ENCODE measurements at regions not wholly inside any gene's neighbourhood (a gene's known extent, or its start where the extent isn't known, plus 50 kb on each side); places are given as distances from the start of the nearest gene placed in this dataset.

DNA sequence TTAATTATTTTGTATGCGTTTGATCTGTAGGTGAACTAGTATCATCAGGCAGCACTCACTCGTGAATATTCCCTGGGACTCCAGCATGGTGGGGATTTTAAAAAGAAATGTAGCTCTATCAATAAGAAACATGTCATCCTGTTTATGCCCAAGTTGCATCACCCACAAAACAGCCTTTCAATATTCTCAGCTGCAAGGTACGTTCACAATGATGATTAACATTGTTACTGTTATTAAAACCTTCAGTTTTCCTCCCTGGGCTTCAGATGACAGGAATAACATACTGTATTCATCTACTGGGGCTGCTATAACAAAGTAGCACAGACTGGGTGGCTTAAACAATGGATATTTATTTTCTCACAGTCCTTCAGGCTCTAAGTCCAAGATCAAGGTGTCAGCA is 87.9 kb upstream of the KLHL29 start:
- H3K9me3 ChIP-seq (ENCODE audit: insufficient read depth, low read length, severe bottlenecking), result no peaks in the 10 kb centered on the region
- H3K4me1 ChIP-seq (ENCODE audit: insufficient read depth, low read length), result no peaks in the 10 kb centered on the region
- no peaks in the 10 kb centered on the region for H3K36me3 ChIP-seq (ENCODE audit: insufficient read depth, low read length)
- H4K20me1 ChIP-seq (ENCODE audit: insufficient read depth, low read length), result no peaks in the 10 kb centered on the region
- no peak overlapping the region for H3K4me3 ChIP-seq (ENCODE audit: low read depth in 1 of 2, low read length in 2 of 2)
- H2AFZ ChIP-seq (ENCODE audit: low read depth, low read length), result no peak overlapping the region
- ATAC-seq (ENCODE audit: insufficient read depth, low read depth) (no peak), DNase-seq (no peak)
- H3K27me3 ChIP-seq (ENCODE audit: insufficient read depth, low read length, poor library complexity), result peaks cover 3% of the 10 kb centered on the region
- no peaks in the 10 kb centered on the region for H3K79me2 ChIP-seq (ENCODE audit: insufficient read depth, low read length)
- H3K27ac ChIP-seq (ENCODE audit: low read length), result no peak overlapping the region
- TF ChIP-seq EZH2 (IDR thresholded peaks at IDR 0.05; ENCODE audit: borderline replicate concordance, low read depth, low read length, severe bottlenecking) (no peak), CTCF (IDR thresholded peaks at IDR 0.05; ENCODE audit: borderline replicate concordance, extremely low read depth, low read length, poor library complexity, severe bottlenecking) (no peak)
- no peak overlapping the region for H3K4me2 ChIP-seq (ENCODE audit: insufficient read depth, low read length)
- H3K9ac ChIP-seq (ENCODE audit: low read depth, low read length), result no peak overlapping the region

DNA sequence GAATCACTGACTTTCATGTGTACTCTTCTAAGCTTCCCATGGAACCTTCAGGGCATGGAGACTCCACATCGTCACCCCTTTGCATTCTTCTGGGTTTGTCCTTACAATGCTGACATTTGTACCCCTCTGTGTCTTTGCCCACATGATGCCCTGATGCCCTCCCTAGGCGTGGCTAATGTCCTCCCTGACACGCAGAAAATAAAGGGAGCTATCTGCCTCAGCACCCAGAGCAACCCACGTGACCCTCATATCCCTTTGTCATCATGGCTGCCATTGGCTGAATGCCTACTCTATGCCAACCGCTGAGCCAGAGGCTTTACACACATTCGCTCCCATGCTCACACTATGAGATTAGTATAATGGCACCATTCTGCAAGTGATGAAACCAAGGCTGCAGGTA is 86.4 kb upstream of the KLHL29 start:
- no peaks in the 10 kb centered on the region for H3K36me3 ChIP-seq (ENCODE audit: insufficient read depth, low read length)
- ATAC-seq (ENCODE audit: insufficient read depth, low read depth) (no peak), DNase-seq (no peak)
- H3K4me2 ChIP-seq (ENCODE audit: insufficient read depth, low read length), result no peak overlapping the region
- peaks cover 3% of the 10 kb centered on the region for H3K27me3 ChIP-seq (ENCODE audit: insufficient read depth, low read length, poor library complexity)
- no peak overlapping the region for H3K4me3 ChIP-seq (ENCODE audit: low read depth in 1 of 2, low read length in 2 of 2)
- no peaks in the 10 kb centered on the region for H3K9me3 ChIP-seq (ENCODE audit: insufficient read depth, low read length, severe bottlenecking)
- no peaks in the 10 kb centered on the region for H3K4me1 ChIP-seq (ENCODE audit: insufficient read depth, low read length)
- no peak for TF ChIP-seq EZH2 (IDR thresholded peaks at IDR 0.05; ENCODE audit: borderline replicate concordance, low read depth, low read length, severe bottlenecking)
- no peak for TF ChIP-seq CTCF (IDR thresholded peaks at IDR 0.05; ENCODE audit: borderline replicate concordance, extremely low read depth, low read length, poor library complexity, severe bottlenecking)
- H3K27ac ChIP-seq (ENCODE audit: low read length), result no peak overlapping the region
- H4K20me1 ChIP-seq (ENCODE audit: insufficient read depth, low read length), result no peaks in the 10 kb centered on the region
- H3K79me2 ChIP-seq (ENCODE audit: insufficient read depth, low read length), result no peaks in the 10 kb centered on the region
- H3K9ac ChIP-seq (ENCODE audit: low read depth, low read length), result no peak overlapping the region
- no peak overlapping the region for H2AFZ ChIP-seq (ENCODE audit: low read depth, low read length)

DNA sequence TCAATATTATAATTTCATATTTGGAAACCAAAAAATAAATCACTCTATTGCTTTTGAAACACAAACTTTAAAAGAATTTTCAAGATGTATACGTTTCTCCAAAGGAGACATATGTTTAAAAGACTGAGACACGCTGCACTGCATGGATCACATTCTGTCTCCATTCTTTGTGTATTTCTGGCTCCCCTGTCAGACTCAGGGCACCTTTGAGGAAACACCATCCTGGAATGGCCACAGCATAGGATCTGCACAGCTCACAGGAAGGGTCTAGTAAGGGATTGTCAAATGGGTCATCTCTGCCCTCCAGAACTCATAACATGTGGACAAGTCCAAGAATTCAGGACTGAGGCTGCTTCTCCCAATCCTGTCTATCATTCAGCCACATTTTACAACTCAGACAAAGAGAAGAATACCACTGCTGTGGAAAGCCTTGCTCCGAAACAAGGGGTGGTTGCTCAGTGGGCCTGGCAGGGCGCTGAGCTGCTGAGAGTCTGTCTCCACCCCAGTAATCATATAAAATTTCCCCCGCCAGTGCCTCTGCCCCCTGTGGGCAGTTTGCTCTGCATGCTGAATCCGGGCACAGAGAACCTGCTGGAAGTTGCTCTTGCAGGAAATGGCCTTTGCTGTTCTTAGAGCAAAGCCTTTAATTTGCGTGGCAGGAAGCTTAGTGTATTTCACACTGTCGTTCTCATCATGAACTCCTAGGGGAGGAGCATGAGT is 85.3 kb upstream of the KLHL29 start:
- Histone ChIP-seq H3K36me3 (ENCODE audit: insufficient read depth, low read length) (no peaks in the 10 kb centered on the region), H3K4me3 (ENCODE audit: low read depth in 1 of 2, low read length in 2 of 2) (no peak overlapping the region), H3K9ac (ENCODE audit: low read depth, low read length) (no peak overlapping the region), H3K27ac (ENCODE audit: low read length) (no peak overlapping the region), H3K4me1 (ENCODE audit: insufficient read depth, low read length) (no peaks in the 10 kb centered on the region), H3K79me2 (ENCODE audit: insufficient read depth, low read length) (no peaks in the 10 kb centered on the region), H3K4me2 (ENCODE audit: insufficient read depth, low read length) (no peak overlapping the region), H3K27me3 (ENCODE audit: insufficient read depth, low read length, poor library complexity) (peaks cover 3% of the 10 kb centered on the region), H3K9me3 (ENCODE audit: insufficient read depth, low read length, severe bottlenecking) (no peaks in the 10 kb centered on the region), H4K20me1 (ENCODE audit: insufficient read depth, low read length) (no peaks in the 10 kb centered on the region), H2AFZ (ENCODE audit: low read depth, low read length) (no peak overlapping the region)
- TF ChIP-seq CTCF (IDR thresholded peaks at IDR 0.05; ENCODE audit: borderline replicate concordance, extremely low read depth, low read length, poor library complexity, severe bottlenecking) (no peak), EZH2 (IDR thresholded peaks at IDR 0.05; ENCODE audit: borderline replicate concordance, low read depth, low read length, severe bottlenecking) (no peak)
- no peak for DNase-seq
- no peak for ATAC-seq (ENCODE audit: insufficient read depth, low read depth)

Measured in DND-41 (cell line).